KMS-11 (cell line): ENCODE measurements at regions not wholly inside any gene's neighbourhood (a gene's known extent, or its start where the extent isn't known, plus 50 kb on each side); places are given as distances from the start of the nearest gene placed in this dataset.

Experiments used
- H2AFZ ChIP-seq: fragments of 200-600 bp; sonication (generic); 2 replicates; pipeline ENCODE4 v1.6.1; 2016; ENCODE audit warnings: antibody characterized with exemption, mixed run types, low read depth
- H3K27ac ChIP-seq: fragments of 200-600 bp; sonication (generic); 2 replicates; pipeline ENCODE4 v1.6.1; 2016; ENCODE audit warnings: mild to moderate bottlenecking, mixed run types
- H3K27me3 ChIP-seq: fragments of 200-600 bp; sonication (generic); 2 replicates; pipeline ENCODE4 v1.6.1; 2017; ENCODE audit warnings: mild to moderate bottlenecking, low read depth, mixed run types, moderate library complexity; ENCODE audit not compliant: insufficient read depth
- H3K36me3 ChIP-seq: fragments of 200-600 bp; sonication (generic); 2 replicates; pipeline ENCODE4 v1.6.1; 2017; ENCODE audit warnings: mild to moderate bottlenecking, mixed run types; ENCODE audit not compliant: insufficient read depth
- H3K4me1 ChIP-seq: fragments of 200-600 bp; sonication (generic); 2 replicates; pipeline ENCODE4 v1.6.1; 2016; ENCODE audit warnings: mild to moderate bottlenecking, low read depth, mixed run types; ENCODE audit not compliant: poor library complexity, severe bottlenecking
- H3K4me2 ChIP-seq: fragments of 200-600 bp; sonication (generic); 2 replicates; pipeline ENCODE4 v1.7.0; 2016; ENCODE audit warnings: mild to moderate bottlenecking, mixed run types
- H3K4me3 ChIP-seq: fragments of 200-600 bp; sonication (generic); IDR thresholded peaks from 2 replicates; pipeline ENCODE4 v1.6.1; 2017; ENCODE audit warnings: low read depth, low read length, mixed read lengths; ENCODE audit not compliant: insufficient read depth
- H3K79me2 ChIP-seq: fragments of 200-600 bp; sonication (generic); 2 replicates; pipeline ENCODE4 v1.6.1; 2016; ENCODE audit warnings: low read depth, mixed run types; ENCODE audit not compliant: insufficient read depth
- H3K9ac ChIP-seq: fragments of 200-600 bp; sonication (generic); 2 replicates; pipeline ENCODE4 v1.6.1; 2016; ENCODE audit warnings: mild to moderate bottlenecking, mixed run types
- H4K20me1 ChIP-seq: fragments of 200-600 bp; sonication (generic); 2 replicates; pipeline ENCODE4 v1.6.1; 2016; ENCODE audit warnings: mild to moderate bottlenecking, mixed run types; ENCODE audit not compliant: insufficient read depth
- CTCF ChIP-seq: fragments of 200-600 bp; sonication (generic); conservative IDR thresholded peaks from 2 replicates; pipeline ENCODE4 v1.6.1; 2017; ENCODE audit warnings: low read depth, mild to moderate bottlenecking, antibody characterized with exemption, low read length, moderate library complexity, mixed read lengths

GRCh38 chr12:126156806-126157574 lies 1091.8 kb downstream of the AACS start:
- Histone ChIP-seq H3K4me2 (no peak overlapping the region), H3K4me1 (no peaks in the 10 kb centered on the region), H3K36me3 (no peaks in the 10 kb centered on the region), H3K9ac (no peak overlapping the region), H2AFZ (no peak overlapping the region), H4K20me1 (no peaks in the 10 kb centered on the region), H3K79me2 (no peaks in the 10 kb centered on the region), H3K4me3 (no peak overlapping the region), H3K27ac (no peak overlapping the region), H3K27me3 (no peaks in the 10 kb centered on the region)
- no peak for TF ChIP-seq CTCF

GRCh38 chr12:126157575-126157966 lies 1092.3 kb downstream of the AACS start:
- Histone ChIP-seq H3K36me3 (no peaks in the 10 kb centered on the region), H4K20me1 (no peaks in the 10 kb centered on the region), H3K27ac (no peak overlapping the region), H3K27me3 (no peaks in the 10 kb centered on the region), H3K9ac (no peak overlapping the region), H3K4me2 (no peak overlapping the region), H2AFZ (no peak overlapping the region), H3K4me1 (no peaks in the 10 kb centered on the region), H3K79me2 (no peaks in the 10 kb centered on the region), H3K4me3 (no peak overlapping the region)
- no peak for TF ChIP-seq CTCF

GRCh38 chr12:126159139-126159538 lies 1093.9 kb downstream of the AACS start:
- Histone ChIP-seq H2AFZ (no peak overlapping the region), H4K20me1 (no peaks in the 10 kb centered on the region), H3K79me2 (no peaks in the 10 kb centered on the region), H3K27me3 (no peaks in the 10 kb centered on the region), H3K27ac (no peak overlapping the region), H3K36me3 (no peaks in the 10 kb centered on the region), H3K4me1 (no peaks in the 10 kb centered on the region), H3K9ac (no peak overlapping the region), H3K4me3 (no peak overlapping the region), H3K4me2 (no peak overlapping the region)
- TF ChIP-seq CTCF = no peak

- H3K27ac ChIP-seq = no peak overlapping the region
- no peak overlapping the region for H3K9ac ChIP-seq
- no peaks in the 10 kb centered on the region for H4K20me1 ChIP-seq
- H2AFZ ChIP-seq = no peak overlapping the region
- TF ChIP-seq CTCF = no peak
- H3K79me2 ChIP-seq = no peaks in the 10 kb centered on the region
- no peaks in the 10 kb centered on the region for H3K4me1 ChIP-seq
- H3K4me2 ChIP-seq = no peak overlapping the region
- no peaks in the 10 kb centered on the region for H3K27me3 ChIP-seq
- no peak overlapping the region for H3K4me3 ChIP-seq
- no peaks in the 10 kb centered on the region for H3K36me3 ChIP-seq
Observed at GRCh38 chr12:126160912-126161311, 1095.7 kb downstream of the AACS start.
